H1 (cell line): ENCODE measurements at regions not wholly inside any gene's neighbourhood (a gene's known extent, or its start where the extent isn't known, plus 50 kb on each side); places are given as distances from the start of the nearest gene placed in this dataset.

Experiments
- KDM1A ChIP-seq: fragments of 200-600, 300-600 bp; sonication (generic); IDR thresholded peaks from 2 replicates; pipeline ENCODE4 v1.7.1; 2016; ENCODE audit warnings: mild to moderate bottlenecking, low read length, borderline replicate concordance
- SAP30 ChIP-seq: fragments of 300-600 bp; sonication (generic); IDR thresholded peaks from 2 replicates; pipeline ENCODE4 v1.7.1; 2012; ENCODE audit warnings: low read length, moderate library complexity, mild to moderate bottlenecking, inconsistent platforms; ENCODE audit not compliant: insufficient read depth, insufficient replicate concordance

DNA sequence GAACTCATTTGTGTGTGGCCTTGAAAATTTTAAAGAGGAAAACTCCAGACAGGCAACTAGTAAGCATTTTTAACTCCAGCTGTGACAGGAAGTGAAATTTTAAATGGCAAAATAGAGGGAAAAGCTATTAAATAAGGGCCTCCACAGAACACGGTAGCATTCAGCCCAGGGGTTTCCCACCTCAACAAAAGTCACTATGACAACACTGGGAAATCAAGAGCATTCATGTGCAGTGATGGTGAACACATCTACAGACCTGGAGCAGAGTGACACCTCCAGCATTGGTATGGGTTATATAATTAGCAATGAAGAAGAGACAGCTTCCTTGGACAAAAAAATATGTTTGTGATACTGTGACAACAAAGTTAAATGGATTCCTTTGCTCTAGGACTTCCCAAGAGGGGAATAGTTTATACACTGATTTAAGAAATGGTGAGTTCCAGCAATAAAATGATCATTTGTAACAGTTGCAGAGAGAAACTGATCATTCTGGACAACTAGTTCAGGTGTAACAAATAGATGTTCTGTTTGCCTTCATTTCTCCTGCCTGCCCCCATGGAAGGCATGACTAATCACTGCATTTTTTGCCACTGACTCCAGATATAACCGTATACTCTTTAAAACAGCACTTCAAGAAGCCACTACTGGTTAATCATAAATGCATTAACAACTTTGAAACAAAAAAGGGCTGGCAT lies 93.3 kb upstream of the SLC44A1 start:
- no peak for TF ChIP-seq SAP30
- TF ChIP-seq KDM1A = no peak
